ENCODE measurements at regions not wholly inside any gene's neighbourhood (a gene's known extent, or its start where the extent isn't known, plus 50 kb on each side); places are given as distances from the start of the nearest gene placed in this dataset.

- DNase-seq = no peak
Measured at GRCh38 chr10:128780156-128780761, 654.0 kb upstream of the MKI67 start.

GRCh38 chr10:128781637-128782036 is 655.4 kb upstream of the MKI67 start:
- no peak for DNase-seq

DNA sequence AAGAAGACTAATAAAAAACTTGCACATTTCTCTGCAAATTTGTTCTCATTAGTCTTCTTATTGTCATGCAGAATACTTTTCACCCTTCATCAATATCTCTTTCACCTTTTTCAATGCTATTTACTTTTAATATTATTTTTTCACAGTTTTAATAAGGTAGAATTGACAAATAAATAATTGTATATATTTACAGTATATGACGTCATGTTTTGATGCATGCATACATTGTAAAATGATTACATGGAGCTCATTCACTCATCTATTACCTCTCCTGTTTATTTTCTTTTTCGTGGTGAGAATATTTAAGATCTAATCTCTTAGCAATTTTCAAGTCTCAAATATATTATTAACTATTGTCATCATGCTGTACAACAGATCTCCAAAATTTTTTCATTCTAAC is 658.2 kb upstream of the MKI67 start:
- DNase-seq = no peak

DNA sequence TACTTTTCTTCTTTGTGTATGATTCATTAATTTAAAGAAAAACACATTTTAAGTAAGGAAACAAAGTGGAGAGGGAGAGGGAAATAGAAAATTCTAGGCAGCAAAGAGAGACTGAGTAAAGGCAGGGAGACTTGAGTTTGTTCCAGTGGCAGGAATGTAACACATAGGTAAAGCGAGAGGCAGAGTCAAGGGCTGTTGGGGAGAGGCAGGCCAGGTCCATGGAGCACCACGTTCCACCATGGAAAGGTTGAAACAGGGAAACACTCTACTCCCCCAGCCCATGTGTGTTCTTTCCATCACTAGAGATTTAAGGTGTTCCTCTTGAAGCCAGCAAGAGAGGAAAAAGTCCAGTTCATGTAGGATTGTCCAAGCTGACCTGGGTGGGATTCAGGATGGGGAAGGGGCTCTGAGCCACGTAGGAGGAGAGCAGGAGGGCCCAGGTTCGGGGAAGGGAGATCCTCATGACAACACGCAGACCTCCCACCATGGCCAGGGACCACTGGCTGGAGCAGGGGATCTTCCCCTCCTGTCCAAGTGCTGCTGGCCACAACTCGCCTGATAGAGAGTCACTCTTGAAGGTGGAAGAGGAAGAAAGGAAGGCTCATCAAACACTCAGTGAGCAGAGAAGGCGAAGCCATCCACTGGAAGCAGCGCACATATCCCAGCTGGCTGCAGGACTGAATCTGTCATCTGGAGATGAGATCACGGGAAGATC is 666.4 kb upstream of the MKI67 start:
- DNase-seq = no peak

- DNase-seq = no peak
Measured at GRCh38 chr10:128793726-128794655, 667.8 kb upstream of the MKI67 start.

DNA sequence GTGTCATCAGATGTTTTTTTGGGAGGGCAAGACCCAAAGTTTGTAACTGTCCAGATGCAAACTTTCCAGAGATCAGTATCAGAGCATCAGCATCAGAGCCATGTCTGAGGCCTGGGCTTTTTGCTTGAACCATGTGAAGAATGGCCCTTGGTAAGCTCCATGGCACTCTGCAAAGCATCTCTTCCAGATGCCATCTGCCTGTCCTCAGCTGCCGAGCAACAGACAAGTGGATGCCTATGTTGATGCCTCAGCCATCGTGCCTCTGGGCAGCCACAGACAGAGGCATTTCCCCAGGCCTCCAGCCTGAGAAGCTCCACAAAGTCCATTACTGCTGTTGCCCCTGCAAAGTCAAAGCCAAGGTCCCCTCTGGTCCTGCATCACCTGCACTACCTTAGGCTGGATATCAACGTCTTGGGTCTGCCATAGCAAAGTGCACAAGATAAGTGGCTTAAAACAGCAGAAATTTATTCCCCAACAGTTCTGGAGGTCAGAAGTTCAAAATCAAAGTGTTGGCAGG is 670.2 kb upstream of the MKI67 start:
- no peak for DNase-seq

DNA sequence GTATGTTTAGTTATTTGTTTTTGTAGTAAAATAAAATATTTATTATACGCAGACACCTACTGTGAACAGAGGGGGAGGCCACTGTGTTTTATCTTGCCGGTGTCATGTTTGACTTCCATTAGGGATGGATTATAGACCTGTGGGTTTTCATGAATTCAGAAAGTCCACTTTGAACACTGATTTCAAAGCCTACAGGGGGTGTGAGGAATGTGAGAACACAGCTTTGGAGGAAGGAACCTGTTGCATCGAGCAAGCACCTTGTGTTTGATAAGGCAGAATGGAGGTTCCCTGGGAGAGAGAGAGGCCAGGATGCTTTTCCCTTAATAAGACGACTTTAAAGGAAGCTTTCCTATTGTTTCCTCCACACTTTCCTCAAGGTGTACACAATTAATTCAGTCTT is 665.0 kb upstream of the MGMT start:
- no peak for DNase-seq

- no peak for DNase-seq
Measured at GRCh38 chr10:128803790-128804189, 663.3 kb upstream of the MGMT start.

DNA sequence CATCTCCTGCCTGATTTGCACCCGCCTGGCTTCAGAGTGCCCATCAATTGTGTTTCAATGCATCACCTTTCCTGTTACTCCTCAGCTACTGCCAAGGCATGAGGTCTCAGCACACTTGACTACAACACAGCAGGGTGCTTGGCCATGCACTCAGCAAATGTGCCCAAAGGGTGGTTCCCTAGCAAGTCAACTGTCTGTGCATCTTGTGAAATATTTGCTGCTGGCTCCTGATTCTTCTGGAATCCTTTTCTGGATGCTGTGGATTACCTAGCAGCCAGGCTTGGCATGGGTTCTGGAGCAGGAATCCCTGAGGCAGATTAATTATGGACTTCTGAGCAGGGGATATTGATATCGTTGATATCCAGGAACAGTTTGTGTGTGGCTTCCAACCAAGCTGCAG is 662.6 kb upstream of the MGMT start:
- no peak for DNase-seq

DNA sequence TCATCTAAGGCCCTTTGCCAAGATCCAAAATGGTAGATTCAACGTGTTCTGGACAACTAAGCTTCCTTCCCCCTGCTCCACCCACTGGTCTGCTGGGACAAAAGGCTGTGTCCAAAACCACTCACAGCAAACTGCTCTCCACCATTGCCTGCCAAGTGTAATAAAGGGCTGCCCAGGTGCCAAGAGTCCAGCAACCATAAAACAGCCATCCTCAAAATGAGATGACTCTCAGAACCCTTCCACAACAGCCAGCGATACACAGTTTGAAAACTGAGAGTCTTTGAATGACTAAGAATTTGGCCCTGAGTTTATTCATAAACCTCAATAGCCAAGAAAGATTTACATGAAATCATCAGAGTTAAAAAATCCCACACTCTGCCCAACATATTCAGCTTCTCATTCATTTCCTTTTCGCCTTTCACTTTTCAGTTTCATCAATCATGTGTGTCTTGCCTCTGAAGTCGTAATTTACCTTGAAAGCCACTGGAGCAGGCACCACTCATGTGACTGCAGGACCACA is 658.1 kb upstream of the MGMT start:
- no peak for DNase-seq

- DNase-seq = no peak
Measured at GRCh38 chr10:128811511-128811910, 655.5 kb upstream of the MGMT start.

- no peak for DNase-seq
Measured at GRCh38 chr10:128812000-128812399, 655.0 kb upstream of the MGMT start.

DNA sequence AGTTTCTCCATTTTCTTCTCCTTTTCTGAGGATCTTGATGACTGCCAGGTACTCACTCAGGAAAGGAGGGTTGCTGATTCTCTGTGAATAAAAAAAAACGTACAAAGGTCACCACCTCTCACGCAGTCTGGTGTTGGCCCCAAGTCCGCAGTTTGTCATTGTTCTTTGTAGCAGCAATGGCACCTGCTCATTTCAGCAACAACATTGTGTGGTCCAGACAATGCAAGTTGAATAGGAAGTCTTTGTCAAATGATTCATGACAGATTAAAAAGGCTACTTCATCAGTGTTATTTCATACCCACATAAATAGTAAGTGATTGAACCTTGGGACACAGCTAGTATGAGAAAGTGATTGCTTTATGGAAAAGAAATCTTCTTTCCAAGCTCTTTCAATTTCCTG is 653.5 kb upstream of the MGMT start:
- no peak for DNase-seq

DNA sequence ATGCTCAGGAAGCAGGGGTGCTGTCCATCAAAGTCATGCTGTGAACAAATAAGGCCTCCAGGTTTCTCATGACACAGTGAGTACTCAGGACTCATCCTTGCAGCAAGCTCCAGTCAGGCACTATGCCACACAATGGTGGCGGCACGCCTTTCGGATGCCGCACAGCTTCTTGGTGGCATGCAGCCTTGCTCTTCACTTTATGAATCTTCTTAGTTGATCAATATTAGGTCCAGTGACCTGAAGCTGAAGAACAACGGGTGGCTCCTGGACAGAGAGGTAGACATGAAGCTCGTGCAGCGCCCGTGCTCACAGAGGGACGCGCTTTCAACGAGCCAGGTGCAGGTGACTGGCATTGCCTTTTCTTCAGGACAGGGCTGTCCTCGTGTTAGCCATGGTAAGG is 653.0 kb upstream of the MGMT start:
- DNase-seq = no peak

DNA sequence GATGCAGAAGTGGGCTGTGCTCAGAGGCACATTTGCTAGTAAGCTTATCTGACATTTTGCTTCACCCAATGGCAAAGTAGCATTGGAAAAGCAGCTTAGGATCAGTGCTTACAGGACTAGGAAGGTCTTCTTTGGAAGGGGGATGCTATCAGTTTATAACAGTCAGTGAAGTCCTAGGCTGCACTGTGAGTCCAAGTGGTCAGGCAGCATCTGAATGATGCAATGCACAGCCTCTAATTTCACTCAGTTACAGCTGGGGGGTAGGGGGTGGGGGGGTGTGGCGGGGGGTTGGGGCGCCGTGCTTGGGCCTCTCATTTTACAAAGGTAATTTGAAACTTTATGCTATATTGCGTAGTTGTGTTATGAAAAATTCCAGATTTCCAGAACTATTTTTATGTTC is 652.3 kb upstream of the MGMT start:
- DNase-seq = no peak

DNA sequence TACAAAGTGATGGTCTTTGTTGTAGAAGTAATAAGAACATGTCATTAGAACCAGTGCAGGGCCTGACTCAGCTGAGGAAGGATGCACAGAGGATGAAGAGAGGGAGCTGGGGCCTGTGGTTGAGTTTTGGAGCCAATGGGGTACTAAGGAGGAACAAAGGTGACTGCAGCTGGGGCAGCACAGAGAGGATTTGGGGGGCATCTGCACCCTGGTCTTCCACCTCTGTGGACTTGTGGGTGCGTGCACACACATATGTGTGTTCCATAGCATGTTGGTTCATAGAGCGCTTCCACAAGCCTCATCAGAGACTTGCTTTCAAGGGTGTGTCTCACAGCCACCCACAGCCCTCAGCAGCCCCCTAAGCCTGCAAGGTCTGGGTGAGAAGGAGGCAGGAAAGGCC is 650.3 kb upstream of the MGMT start:
- DNase-seq = no peak

DNA sequence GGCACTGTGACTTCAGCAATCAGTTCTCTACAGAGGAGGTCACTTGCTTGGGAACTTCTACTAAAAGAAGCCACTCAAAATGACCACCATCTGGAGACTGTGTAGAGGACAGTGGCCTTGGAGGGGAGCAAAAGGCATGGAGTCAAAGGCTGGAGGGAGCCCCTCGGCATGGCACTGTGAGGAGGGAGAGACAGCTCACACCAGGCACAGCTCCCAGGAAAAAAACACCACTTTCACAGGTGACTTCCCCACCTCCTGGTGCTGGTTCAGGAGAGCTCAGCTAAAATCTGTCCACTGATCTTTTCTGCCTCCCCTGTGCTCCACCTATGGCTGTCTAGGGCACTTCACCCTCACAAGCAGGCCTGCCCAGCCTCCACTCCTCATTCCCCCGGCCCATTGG is 649.4 kb upstream of the MGMT start:
- no peak for DNase-seq

GRCh38 chr10:128820663-128821062 is 646.4 kb upstream of the MGMT start:
- no peak for DNase-seq

GRCh38 chr10:128823201-128823600 is 643.8 kb upstream of the MGMT start:
- DNase-seq = no peak

- no peak for DNase-seq
Measured at GRCh38 chr10:128825626-128826025, 641.4 kb upstream of the MGMT start.

GRCh38 chr10:128833671-128834070 is 633.4 kb upstream of the MGMT start:
- DNase-seq = no peak

GRCh38 chr10:128835361-128835760 is 631.7 kb upstream of the MGMT start:
- no peak for DNase-seq

GRCh38 chr10:128837478-128837877 is 629.6 kb upstream of the MGMT start:
- DNase-seq = no peak

All from EL (cell line).